B cell (primary cell): ENCODE measurements at regions not wholly inside any gene's neighbourhood (a gene's known extent, or its start where the extent isn't known, plus 50 kb on each side); places are given as distances from the start of the nearest gene placed in this dataset.

Source experiments
- ATAC-seq: fragments of 200-7000 bp; cut with Tn5 transposase; one replicate; pipeline ENCODE4 v1.10.0; 2021; ENCODE audit warnings: low read depth, mild to moderate bottlenecking, moderate number of reproducible peaks, moderate library complexity
- CTCF ChIA-PET: fragments of 350-600 bp; sonication (Branson Sonifier 250); formaldehyde crosslinking; loops from one replicate; lab custom pipeline; 2021; ENCODE audit warnings: antibody characterized with exemption, inconsistent platforms; lab: Charles Lee
- POLR2A ChIA-PET: fragments of 350-600 bp; sonication (Branson Sonifier 250); formaldehyde crosslinking; loops from one replicate; lab custom pipeline; 2021; ENCODE audit warnings: antibody characterized with exemption; lab: Charles Lee
- DNase-seq: peaks from one replicate; pipeline ENCODE4 v3.0.0; 2013
- H2AFZ ChIP-seq: 2 replicates; pipeline ENCODE4 v1.6.1; 2012; ENCODE audit warnings: mild to moderate bottlenecking, low read depth, low read length; ENCODE audit not compliant: insufficient read depth, poor library complexity, severe bottlenecking
- H3K27ac ChIP-seq, 2 donors: 1 replicate in 1 of 2; 2 replicates in 1 of 2; pipeline ENCODE4 v1.5.1; 2012 to 2013; ENCODE audit warnings: low read length in 2 of 2, mild to moderate bottlenecking in 2 of 2, moderate library complexity in 1 of 2
- H3K27me3 ChIP-seq, 4 experiments: fragments of 200-600 bp in 1 of 4; sonication (generic) in 1 of 4; replicated peaks in 1 of 4; 1 replicate in 2 of 4; 2 replicates in 2 of 4; pipeline versions ENCODE4 v1.6.1 to v1.7.0; 2013 to 2016; ENCODE audit warnings: low read length in 3 of 4, mild to moderate bottlenecking in 2 of 4, mixed read lengths in 1 of 4, moderate library complexity in 1 of 4; ENCODE audit not compliant: insufficient read depth in 4 of 4, control insufficient read depth in 3 of 4; ENCODE audit errors: control extremely low read depth in 1 of 4
- H3K36me3 ChIP-seq, 2 experiments: replicated peaks in 1 of 2; 1 replicate in 1 of 2; 2 replicates in 1 of 2; pipeline versions ENCODE4 v1.6.1 to v1.7.1; 2013; ENCODE audit warnings: low read length in 1 of 2; ENCODE audit not compliant: insufficient read depth in 2 of 2, control insufficient read depth in 1 of 2; ENCODE audit errors: control extremely low read depth in 1 of 2, extremely low read depth in 1 of 2
- H3K4me1 ChIP-seq, 2 donors: fragments of 200-600 bp in 1 of 2; sonication (generic) in 1 of 2; 1 replicate in 1 of 2; 2 replicates in 1 of 2; pipeline versions ENCODE4 v1.5.1 to v1.6.1; 2013 to 2017; ENCODE audit warnings: low read length in 2 of 2; ENCODE audit not compliant: control insufficient read depth in 2 of 2, insufficient read depth in 2 of 2
- H3K4me2 ChIP-seq: replicated peaks from 2 replicates; pipeline ENCODE3; 2012; ENCODE audit warnings: mild to moderate bottlenecking, low read depth, low read length; ENCODE audit not compliant: poor library complexity, severe bottlenecking
- H3K4me3 ChIP-seq, 5 experiments: fragments of 200-600 bp in 1 of 5; sonication (generic) in 1 of 5; 1 replicate in 3 of 5; 2 replicates in 2 of 5; pipeline versions ENCODE4 v1.5.1 to v1.7.0; 2011 to 2016; ENCODE audit warnings: low read length in 4 of 5, mild to moderate bottlenecking in 4 of 5, low read depth in 2 of 5, control low read depth in 1 of 5, moderate library complexity in 1 of 5; ENCODE audit not compliant: insufficient read depth in 1 of 5; ENCODE audit errors: control extremely low read depth in 1 of 5, extremely low read depth in 1 of 5
- H3K79me2 ChIP-seq: fragments of 200-600 bp; sonication (generic); one replicate; pipeline ENCODE4 v1.6.0; 2016; ENCODE audit warnings: low read length; ENCODE audit not compliant: control insufficient read depth, insufficient read depth
- H3K9ac ChIP-seq: fragments of 200-600 bp; sonication (generic); 2 replicates; pipeline ENCODE4 v1.6.1; 2017; ENCODE audit warnings: mild to moderate bottlenecking, low read length, moderate library complexity
- H3K9me3 ChIP-seq, 3 donors: one replicate each; pipeline versions ENCODE4 v1.6.1 to v1.7.1; 2013; ENCODE audit warnings: low read length in 2 of 3; ENCODE audit not compliant: control insufficient read depth in 2 of 3, insufficient read depth in 1 of 3; ENCODE audit errors: control extremely low read depth in 1 of 3
- H4K20me1 ChIP-seq: 2 replicates; pipeline ENCODE4 v1.6.0; 2012; ENCODE audit warnings: mild to moderate bottlenecking, low read length; ENCODE audit not compliant: insufficient read depth, control insufficient read depth, poor library complexity, severe bottlenecking
- H3K27ac Mint-ChIP-seq: one replicate; pipeline ENCODE4 v1.8.0; 2021; ENCODE audit warnings: mixed read lengths
- H3K27me3 Mint-ChIP-seq: one replicate; pipeline ENCODE4 v1.8.0; 2021; ENCODE audit warnings: mixed read lengths
- H3K4me1 Mint-ChIP-seq: one replicate; pipeline ENCODE4 v1.8.0; 2021; ENCODE audit warnings: mixed read lengths
- H3K4me3 Mint-ChIP-seq: one replicate; pipeline ENCODE4 v1.8.0; 2021; ENCODE audit warnings: mixed read lengths
- H3K9me3 Mint-ChIP-seq: one replicate; pipeline ENCODE4 v1.8.0; 2022; ENCODE audit warnings: mixed read lengths; ENCODE audit not compliant: insufficient read depth
- CTCF ChIP-seq: fragments of 200-600 bp; IDR thresholded peaks from one replicate; pipeline ENCODE4 v1.8.0; 2022; ENCODE audit warnings: antibody characterized with exemption, mild to moderate bottlenecking
- EZH2 ChIP-seq: IDR thresholded peaks from 2 replicates; pipeline ENCODE4 v1.6.1; 2012; ENCODE audit warnings: borderline replicate concordance, low read depth, mild to moderate bottlenecking, moderate library complexity, low read length; ENCODE audit not compliant: insufficient read depth, poor library complexity, severe bottlenecking
- WGBS: methylation state at CpG from one replicate; pipeline ENCODE4 v1.1.5; 2013; ENCODE audit warnings: missing lambda C conversion rate; ENCODE audit not compliant: insufficient coverage; 5-methylcytosine and 5-hydroxymethylcytosine counted together
- intact Hi-C: fragments of 100-400 bp; cut with micrococcal nuclease; formaldehyde crosslinking; loops from one replicate; pipeline ENCODE4 v1.10.0; 2022

- peaks cover 10% of the 10 kb centered on the region for H3K27me3 Mint-ChIP-seq
- no peaks in the 10 kb centered on the region for H3K79me2 ChIP-seq
- H3K4me1 Mint-ChIP-seq: no peaks in the 10 kb centered on the region
- intact Hi-C loops: no loop called here
- POLR2A ChIA-PET: no interaction called here
- H4K20me1 ChIP-seq: no peaks in the 10 kb centered on the region
- H2AFZ ChIP-seq: no peak overlapping the region
- no peak for DNase-seq
- TF ChIP-seq CTCF: no peak
- TF ChIP-seq EZH2: no peak
- no peak overlapping the region for H3K4me3 ChIP-seq
- no peak overlapping the region for H3K27ac Mint-ChIP-seq
- 100% methylated on average over 1 of the region's 3 CpGs for WGBS
- no peak overlapping the region for H3K9ac ChIP-seq
- H3K27ac ChIP-seq: no peak overlapping the region
- CTCF ChIA-PET: no interaction called here
- ATAC-seq: no peak
- no peaks in the 10 kb centered on the region for H3K4me1 ChIP-seq
- H3K4me3 Mint-ChIP-seq: no peak overlapping the region
- H3K9me3 Mint-ChIP-seq: no peaks in the 10 kb centered on the region
- no peaks in the 10 kb centered on the region for H3K9me3 ChIP-seq
- H3K4me2 ChIP-seq: no peak overlapping the region
- H3K36me3 ChIP-seq: no peaks in the 10 kb centered on the region
- H3K27me3 ChIP-seq: peaks cover 0 to 2% (median 0%) of the 10 kb centered on the region in 4 experiments
These were observed 254.6 kb downstream of the C12orf75 start for GRCh38 chr12:105585107-105585506.

- Histone ChIP-seq H3K79me2 (no peaks in the 10 kb centered on the region), H3K36me3 (no peaks in the 10 kb centered on the region), H3K4me2 (no peak overlapping the region), H3K9me3 (no peaks in the 10 kb centered on the region), H3K9ac (no peak overlapping the region), H3K4me1 (no peaks in the 10 kb centered on the region), H4K20me1 (no peaks in the 10 kb centered on the region), H2AFZ (no peak overlapping the region), H3K4me3 (no peak overlapping the region), H3K27me3 (peaks cover 0 to 5% (median 1%) of the 10 kb centered on the region in 4 experiments), H3K27ac (no peak overlapping the region)
- 63% methylated on average over 4 of the region's 5 CpGs for WGBS
- no peak overlapping the region for H3K4me3 Mint-ChIP-seq
- intact Hi-C loops: no loop called here
- H3K9me3 Mint-ChIP-seq: no peaks in the 10 kb centered on the region
- H3K27me3 Mint-ChIP-seq: peaks cover 9% of the 10 kb centered on the region
- no peak for DNase-seq
- ChIA-PET CTCF (no interaction called here), POLR2A (no interaction called here)
- no peak for TF ChIP-seq EZH2
- TF ChIP-seq CTCF: no peak
- ATAC-seq: no peak
- no peak overlapping the region for H3K27ac Mint-ChIP-seq
- H3K4me1 Mint-ChIP-seq: no peaks in the 10 kb centered on the region
These were observed 256.7 kb downstream of the C12orf75 start for GRCh38 chr12:105587237-105587636.
